HEK293T (cell line): ENCODE measurements at regions not wholly inside any gene's neighbourhood (a gene's known extent, or its start where the extent isn't known, plus 50 kb on each side); places are given as distances from the start of the nearest gene placed in this dataset.

Experiments used
- BHLHE40 ChIP-seq: fragments of 450-650 bp; IDR thresholded peaks from 2 replicates; pipeline ENCODE4 v1.6.1; 2016; ENCODE audit warnings: mild to moderate bottlenecking, moderate library complexity, borderline replicate concordance
- CTBP1 ChIP-seq: fragments of 450-650 bp; IDR thresholded peaks from 2 replicates; pipeline ENCODE4 v1.6.1; 2016; ENCODE audit warnings: borderline replicate concordance
- ELF4 ChIP-seq: fragments of 450-650 bp; IDR thresholded peaks from 2 replicates; pipeline ENCODE4 v1.6.1; 2017; ENCODE audit warnings: antibody characterized with exemption
- FOXA1 ChIP-seq: fragments of 450-650 bp; IDR thresholded peaks from 2 replicates; pipeline ENCODE4 v1.6.1; 2016; ENCODE audit warnings: mild to moderate bottlenecking
- FOXK2 ChIP-seq: fragments of 450-650 bp; IDR thresholded peaks from 2 replicates; pipeline ENCODE4 v1.6.1; 2016; ENCODE audit warnings: mild to moderate bottlenecking
- FOXM1 ChIP-seq: fragments of 450-650 bp; IDR thresholded peaks from 2 replicates; pipeline ENCODE4 v1.6.1; 2017; ENCODE audit warnings: mild to moderate bottlenecking, borderline replicate concordance
- HDGF ChIP-seq: fragments of 450-650 bp; IDR thresholded peaks from 2 replicates; pipeline ENCODE4 v1.6.1; 2017; ENCODE audit warnings: antibody characterized with exemption, borderline replicate concordance
- L3MBTL2 ChIP-seq: fragments of 450-650 bp; conservative IDR thresholded peaks from 2 replicates; pipeline ENCODE4 v1.6.1; 2016; ENCODE audit warnings: mild to moderate bottlenecking
- LEF1 ChIP-seq: fragments of 450-650 bp; IDR thresholded peaks from 2 replicates; pipeline ENCODE4 v1.6.1; 2017; ENCODE audit warnings: mild to moderate bottlenecking, borderline replicate concordance
- SP1 ChIP-seq: fragments of 450-650 bp; IDR thresholded peaks from 2 replicates; pipeline ENCODE4 v1.6.1; 2017
- TF ChIP-seq, protein P1 (sequence below): fragments of 450-650 bp; IDR thresholded peaks from 2 replicates; pipeline ENCODE4 v1.6.1; 2016

DNA sequence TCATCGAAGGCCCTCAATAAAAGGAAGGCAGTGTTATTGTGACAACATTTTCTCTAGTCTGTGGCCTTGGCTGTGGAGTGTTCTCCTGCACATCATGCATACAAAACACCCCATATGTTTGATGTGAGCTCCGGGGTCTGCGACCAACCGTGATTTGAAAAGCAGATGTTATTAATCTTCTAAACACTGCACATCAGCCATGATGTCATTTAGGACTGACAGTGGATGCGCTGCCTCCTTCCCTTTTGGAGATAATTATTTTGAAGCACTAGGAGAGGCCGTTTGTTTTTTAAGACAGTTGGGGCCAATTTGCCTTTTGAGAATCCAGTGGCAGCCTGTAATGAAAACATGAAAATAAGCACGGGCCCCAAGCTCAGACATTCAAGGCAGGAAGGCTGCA is 1041.6 kb downstream of the BCL11B start:
- no peak for TF ChIP-seq ELF4
- TF ChIP-seq, protein P1, sequence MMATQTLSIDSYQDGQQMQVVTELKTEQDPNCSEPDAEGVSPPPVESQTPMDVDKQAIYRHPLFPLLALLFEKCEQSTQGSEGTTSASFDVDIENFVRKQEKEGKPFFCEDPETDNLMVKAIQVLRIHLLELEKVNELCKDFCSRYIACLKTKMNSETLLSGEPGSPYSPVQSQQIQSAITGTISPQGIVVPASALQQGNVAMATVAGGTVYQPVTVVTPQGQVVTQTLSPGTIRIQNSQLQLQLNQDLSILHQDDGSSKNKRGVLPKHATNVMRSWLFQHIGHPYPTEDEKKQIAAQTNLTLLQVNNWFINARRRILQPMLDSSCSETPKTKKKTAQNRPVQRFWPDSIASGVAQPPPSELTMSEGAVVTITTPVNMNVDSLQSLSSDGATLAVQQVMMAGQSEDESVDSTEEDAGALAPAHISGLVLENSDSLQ: no peak
- TF ChIP-seq FOXM1: no peak
- TF ChIP-seq FOXA1: no peak
- TF ChIP-seq BHLHE40: no peak
- TF ChIP-seq HDGF: no peak
- TF ChIP-seq SP1: no peak
- no peak for TF ChIP-seq LEF1
- no peak for TF ChIP-seq L3MBTL2
- no peak for TF ChIP-seq FOXK2
- no peak for TF ChIP-seq CTBP1
